Thyroid gland (tissue), 4 donors: ENCODE measurements at regions not wholly inside any gene's neighbourhood (a gene's known extent, or its start where the extent isn't known, plus 50 kb on each side); places are given as distances from the start of the nearest gene placed in this dataset.

Experiments used
- POLR2A ChIP-seq, 2 donors: fragments of 450-650 bp; IDR thresholded peaks; one replicate each; pipeline ENCODE4 v1.6.1; 2017; ENCODE audit warnings: antibody characterized with exemption in 2 of 2, mild to moderate bottlenecking in 2 of 2, moderate library complexity in 1 of 2
- TF ChIP-seq, protein P1 (sequence below), 6 experiments: fragments of 200-600 bp in 3 of 6; fragments of 450-650 bp in 3 of 6; sonication (generic) in 3 of 6; IDR thresholded peaks; one replicate each; pipeline ENCODE4 v1.5.1; 2016 to 2019; ENCODE audit warnings: antibody characterized with exemption in 6 of 6, mild to moderate bottlenecking in 2 of 6, inconsistent platforms in 1 of 6, moderate library complexity in 1 of 6

DNA sequence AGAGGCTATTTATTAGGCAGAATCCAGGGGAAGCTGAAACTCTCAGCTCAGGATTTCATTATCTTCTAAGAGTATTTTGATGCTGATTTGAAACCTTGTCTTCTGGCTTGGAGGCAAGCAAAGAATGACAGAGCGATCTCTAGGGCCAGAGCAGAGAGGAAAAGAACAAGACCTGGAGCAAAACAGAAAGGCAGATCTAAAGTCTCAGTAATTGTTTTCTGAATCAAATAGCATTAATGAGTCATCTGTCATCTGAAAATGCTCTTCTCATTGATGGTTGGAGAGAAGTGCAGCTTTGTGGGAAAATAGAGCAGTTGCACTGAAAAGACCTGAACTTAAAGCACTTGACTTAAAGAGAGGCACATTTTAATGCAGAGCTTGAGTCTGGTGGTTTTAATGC, 385.9 kb downstream of the RAP2B start:
- TF ChIP-seq, protein P1, sequence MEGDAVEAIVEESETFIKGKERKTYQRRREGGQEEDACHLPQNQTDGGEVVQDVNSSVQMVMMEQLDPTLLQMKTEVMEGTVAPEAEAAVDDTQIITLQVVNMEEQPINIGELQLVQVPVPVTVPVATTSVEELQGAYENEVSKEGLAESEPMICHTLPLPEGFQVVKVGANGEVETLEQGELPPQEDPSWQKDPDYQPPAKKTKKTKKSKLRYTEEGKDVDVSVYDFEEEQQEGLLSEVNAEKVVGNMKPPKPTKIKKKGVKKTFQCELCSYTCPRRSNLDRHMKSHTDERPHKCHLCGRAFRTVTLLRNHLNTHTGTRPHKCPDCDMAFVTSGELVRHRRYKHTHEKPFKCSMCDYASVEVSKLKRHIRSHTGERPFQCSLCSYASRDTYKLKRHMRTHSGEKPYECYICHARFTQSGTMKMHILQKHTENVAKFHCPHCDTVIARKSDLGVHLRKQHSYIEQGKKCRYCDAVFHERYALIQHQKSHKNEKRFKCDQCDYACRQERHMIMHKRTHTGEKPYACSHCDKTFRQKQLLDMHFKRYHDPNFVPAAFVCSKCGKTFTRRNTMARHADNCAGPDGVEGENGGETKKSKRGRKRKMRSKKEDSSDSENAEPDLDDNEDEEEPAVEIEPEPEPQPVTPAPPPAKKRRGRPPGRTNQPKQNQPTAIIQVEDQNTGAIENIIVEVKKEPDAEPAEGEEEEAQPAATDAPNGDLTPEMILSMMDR (IDR thresholded peaks at IDR 0.05), result no peak
- TF ChIP-seq POLR2A (IDR thresholded peaks at IDR 0.05), result no peak
